HEK293 (cell line): ENCODE measurements at regions not wholly inside any gene's neighbourhood (a gene's known extent, or its start where the extent isn't known, plus 50 kb on each side); places are given as distances from the start of the nearest gene placed in this dataset.

ENCODE experiments used
- CTCF ChIA-PET: fragments of 350-600 bp; formaldehyde crosslinking; extraction: SDS; loops from one replicate; lab custom pipeline; 2021; ENCODE audit warnings: antibody characterized with exemption; lab: Yijun Ruan, JAX
- POLR2A ChIA-PET: fragments of 300-600 bp; formaldehyde crosslinking; extraction: SDS; loops from one replicate; lab custom pipeline; 2020; ENCODE audit warnings: antibody characterized with exemption, inconsistent platforms; lab: Yijun Ruan, JAX
- H3K27ac ChIP-seq: fragments of 200-500 bp; sonication (Bioruptor generic); 2 replicates; pipeline ENCODE4 v1.5.1; 2014; ENCODE audit warnings: low read depth, low read length, control low read depth, inconsistent platforms; ENCODE audit errors: extremely low read depth
- H3K36me3 ChIP-seq, 2 experiments: fragments of 200-500 bp in 1 of 2; sonication (Bioruptor generic) in 1 of 2; 1 replicate in 1 of 2; 2 replicates in 1 of 2; pipeline ENCODE4 v1.5.1; 2014 to 2017; ENCODE audit warnings: inconsistent platforms in 2 of 2, low read length in 2 of 2; ENCODE audit not compliant: control insufficient read depth in 2 of 2, insufficient read depth in 1 of 2
- H3K4me1 ChIP-seq: fragments of 200-500 bp; sonication (Bioruptor generic); 2 replicates; pipeline ENCODE4 v1.5.1; 2014; ENCODE audit warnings: mild to moderate bottlenecking, low read length, inconsistent platforms; ENCODE audit not compliant: control insufficient read depth, insufficient read depth
- H3K4me3 ChIP-seq: 2 replicates; pipeline ENCODE4 v1.5.1; 2011; ENCODE audit warnings: low read depth, mild to moderate bottlenecking, control low read depth, low read length, moderate library complexity
- H3K9me3 ChIP-seq: fragments of 200-500 bp; sonication (Bioruptor generic); 2 replicates; pipeline ENCODE4 v1.5.1; 2014; ENCODE audit warnings: low read depth, low read length, inconsistent platforms; ENCODE audit not compliant: control insufficient read depth, insufficient read depth
- EGR2 ChIP-seq: fragments of 450-650 bp; formaldehyde crosslinking; IDR thresholded peaks from 2 replicates; pipeline ENCODE4 v1.5.1; 2016; ENCODE audit warnings: low read depth, missing biosample characterization, missing genetic modification characterization
- ZFP37 ChIP-seq: fragments of 450-650 bp; formaldehyde crosslinking; IDR thresholded peaks from 2 replicates; pipeline ENCODE4 v1.5.1; 2016; ENCODE audit warnings: missing biosample characterization, missing genetic modification characterization
- ZNF114 ChIP-seq: fragments of 450-650 bp; formaldehyde crosslinking; IDR thresholded peaks from 2 replicates; pipeline ENCODE4 v1.5.0; 2017; ENCODE audit warnings: missing biosample characterization, missing genetic modification characterization
- ZNF132 ChIP-seq: fragments of 450-650 bp; formaldehyde crosslinking; IDR thresholded peaks from 2 replicates; pipeline ENCODE4 v1.5.1; 2017; ENCODE audit warnings: missing biosample characterization, missing genetic modification characterization, borderline replicate concordance
- ZNF24 ChIP-seq: fragments of 450-650 bp; formaldehyde crosslinking; IDR thresholded peaks from 2 replicates; pipeline ENCODE4 v1.5.1; 2016; ENCODE audit warnings: missing biosample characterization, missing genetic modification characterization
- ZNF302 ChIP-seq: fragments of 450-650 bp; formaldehyde crosslinking; IDR thresholded peaks from 2 replicates; pipeline ENCODE4 v1.5.1; 2016; ENCODE audit warnings: missing biosample characterization, missing genetic modification characterization, low read depth
- ZNF350 ChIP-seq: fragments of 450-650 bp; formaldehyde crosslinking; IDR thresholded peaks from 2 replicates; pipeline ENCODE4 v1.5.0; 2017; ENCODE audit warnings: missing biosample characterization, mild to moderate bottlenecking, missing genetic modification characterization
- ZNF549 ChIP-seq: fragments of 450-650 bp; IDR thresholded peaks from 2 replicates; pipeline ENCODE4 v1.5.1; 2018; ENCODE audit warnings: missing biosample characterization, missing genetic modification characterization, mild to moderate bottlenecking, inconsistent platforms, moderate library complexity
- ZNF585B ChIP-seq: fragments of 450-650 bp; formaldehyde crosslinking; IDR thresholded peaks from 2 replicates; pipeline ENCODE4 v1.5.1; 2016; ENCODE audit warnings: missing biosample characterization, missing genetic modification characterization
- ZNF596 ChIP-seq: fragments of 450-650 bp; IDR thresholded peaks from 2 replicates; pipeline ENCODE4 v1.5.0; 2018; ENCODE audit warnings: missing biosample characterization, mild to moderate bottlenecking, missing genetic modification characterization, moderate library complexity
- ZNF623 ChIP-seq: fragments of 450-650 bp; formaldehyde crosslinking; IDR thresholded peaks from 2 replicates; pipeline ENCODE4 v1.5.1; 2016; ENCODE audit warnings: missing biosample characterization, missing genetic modification characterization
- ZNF692 ChIP-seq: fragments of 450-650 bp; formaldehyde crosslinking; IDR thresholded peaks from 2 replicates; pipeline ENCODE4 v1.5.1; 2016; ENCODE audit warnings: missing biosample characterization, missing genetic modification characterization
- TF ChIP-seq, protein P1 (sequence below): fragments of 450-650 bp; formaldehyde crosslinking; IDR thresholded peaks from 2 replicates; pipeline ENCODE4 v1.5.1; 2016; ENCODE audit warnings: missing biosample characterization, missing genetic modification characterization
- TF ChIP-seq, protein P2 (sequence below): sonication (generic); formaldehyde crosslinking; IDR thresholded peaks from 2 replicates; pipeline ENCODE4 v1.8.1; 2022; ENCODE audit warnings: mild to moderate bottlenecking, moderate library complexity, missing genetic modification reagents

DNA sequence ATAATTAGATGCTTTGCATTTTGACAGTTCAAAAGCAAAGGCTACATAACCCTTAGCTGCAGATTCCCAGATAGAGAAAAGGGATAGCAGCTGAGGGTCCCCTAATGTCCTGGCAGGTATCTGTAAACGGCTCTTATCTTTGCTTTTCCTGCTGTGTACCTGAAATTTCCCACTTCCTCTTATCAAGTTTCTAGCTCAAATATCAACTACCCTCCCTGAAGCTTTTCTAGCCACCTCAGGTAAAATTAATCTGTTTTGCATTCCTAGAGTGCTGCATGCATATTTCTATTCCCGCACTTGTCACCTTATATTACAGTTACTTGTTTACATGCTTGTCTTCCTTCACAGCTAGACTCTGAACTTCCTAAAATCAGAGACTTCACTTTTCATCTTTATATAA, 55.6 kb upstream of the STXBP5L start:
- CTCF ChIA-PET: no interaction called here
- TF ChIP-seq ZNF596 (tag by site-specific recombination) (no peak), ZNF114 (tag by site-specific recombination) (no peak)
- TF ChIP-seq, all 188 proteins: peak for 0
- Histone ChIP-seq H3K9me3 (no peaks in the 10 kb centered on the region), H3K4me3 (no peak overlapping the region), H3K27ac (no peak overlapping the region), H3K36me3 (no peaks in the 10 kb centered on the region), H3K4me1 (no peaks in the 10 kb centered on the region)
- POLR2A ChIA-PET: no interaction called here

DNA sequence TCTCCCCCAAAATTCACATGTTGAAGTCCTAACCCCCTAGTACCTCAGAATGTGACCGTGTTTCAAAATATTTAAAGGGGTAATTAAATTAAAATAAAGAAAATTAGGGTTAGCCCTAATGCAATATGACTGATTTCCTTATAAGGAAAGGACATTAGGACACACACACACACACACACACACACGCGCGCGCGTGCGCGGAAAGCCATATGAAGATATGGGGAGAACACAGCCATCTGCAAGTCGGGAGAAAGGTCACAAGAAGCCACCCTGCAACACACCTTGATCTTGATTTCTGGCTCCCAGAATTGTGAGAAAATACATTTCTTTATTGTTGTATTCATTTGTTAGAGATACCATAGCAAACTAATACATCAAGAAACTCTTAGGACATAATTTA, 54.6 kb upstream of the STXBP5L start:
- TF ChIP-seq ZFP37 (tag by site-specific recombination) (no peak), ZNF302 (tag by site-specific recombination) (no peak), ZNF623 (tag by site-specific recombination) (no peak), ZNF585B (tag by site-specific recombination) (no peak), EGR2 (tag by site-specific recombination) (no peak), ZNF24 (tag by site-specific recombination) (no peak), ZNF132 (no peak), ZNF350 (tag by site-specific recombination) (no peak), ZNF549 (tag by site-specific recombination) (no peak)
- TF ChIP-seq, protein P1, sequence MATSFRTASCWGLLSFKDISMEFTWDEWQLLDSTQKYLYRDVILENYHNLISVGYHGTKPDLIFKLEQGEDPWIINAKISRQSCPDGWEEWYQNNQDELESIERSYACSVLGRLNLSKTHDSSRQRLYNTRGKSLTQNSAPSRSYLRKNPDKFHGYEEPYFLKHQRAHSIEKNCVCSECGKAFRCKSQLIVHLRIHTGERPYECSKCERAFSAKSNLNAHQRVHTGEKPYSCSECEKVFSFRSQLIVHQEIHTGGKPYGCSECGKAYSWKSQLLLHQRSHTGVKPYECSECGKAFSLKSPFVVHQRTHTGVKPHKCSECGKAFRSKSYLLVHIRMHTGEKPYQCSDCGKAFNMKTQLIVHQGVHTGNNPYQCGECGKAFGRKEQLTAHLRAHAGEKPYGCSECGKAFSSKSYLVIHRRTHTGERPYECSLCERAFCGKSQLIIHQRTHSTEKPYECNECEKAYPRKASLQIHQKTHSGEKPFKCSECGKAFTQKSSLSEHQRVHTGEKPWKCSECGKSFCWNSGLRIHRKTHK: no peak
- ChIA-PET POLR2A (no interaction called here), CTCF (no interaction called here)
- no peaks in the 10 kb centered on the region for H3K36me3 ChIP-seq
- no peak overlapping the region for H3K27ac ChIP-seq
- H3K9me3 ChIP-seq: no peaks in the 10 kb centered on the region
- no peaks in the 10 kb centered on the region for H3K4me1 ChIP-seq
- H3K4me3 ChIP-seq: no peak overlapping the region

- no peak for TF ChIP-seq ZNF692 (tag by site-specific recombination)
- TF ChIP-seq, protein P2, sequence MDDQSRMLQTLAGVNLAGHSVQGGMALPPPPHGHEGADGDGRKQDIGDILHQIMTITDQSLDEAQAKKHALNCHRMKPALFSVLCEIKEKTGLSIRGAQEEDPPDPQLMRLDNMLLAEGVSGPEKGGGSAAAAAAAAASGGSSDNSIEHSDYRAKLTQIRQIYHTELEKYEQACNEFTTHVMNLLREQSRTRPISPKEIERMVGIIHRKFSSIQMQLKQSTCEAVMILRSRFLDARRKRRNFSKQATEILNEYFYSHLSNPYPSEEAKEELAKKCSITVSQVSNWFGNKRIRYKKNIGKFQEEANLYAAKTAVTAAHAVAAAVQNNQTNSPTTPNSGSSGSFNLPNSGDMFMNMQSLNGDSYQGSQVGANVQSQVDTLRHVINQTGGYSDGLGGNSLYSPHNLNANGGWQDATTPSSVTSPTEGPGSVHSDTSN: no peak
- H3K4me1 ChIP-seq: no peaks in the 10 kb centered on the region
- no peak overlapping the region for H3K27ac ChIP-seq
- ChIA-PET CTCF (no interaction called here), POLR2A (no interaction called here)
- H3K36me3 ChIP-seq: no peaks in the 10 kb centered on the region
- H3K4me3 ChIP-seq: no peak overlapping the region
- H3K9me3 ChIP-seq: no peaks in the 10 kb centered on the region
Measured at GRCh38 chr3:120854908-120855526, 53.0 kb upstream of the STXBP5L start.
